Activated CD8-positive, alpha-beta T cell treated with anti-CD3 and anti-CD28 coated beads for 36 hours (primary cell): ENCODE measurements at regions not wholly inside any gene's neighbourhood (a gene's known extent, or its start where the extent isn't known, plus 50 kb on each side); places are given as distances from the start of the nearest gene placed in this dataset.
"Not testable (repeated sequence)": the region's sequence is repeated elsewhere in the genome, so short reads cannot be mapped to it uniquely, and the experiment has no call there.

ENCODE experiments used
- ATAC-seq: fragments of 200-7000 bp; cut with Tn5 transposase; one replicate; pipeline ENCODE4 v1.10.0; 2021; ENCODE audit warnings: mild to moderate bottlenecking, moderate library complexity
- CTCF ChIA-PET: fragments of 350-600 bp; sonication (Branson Sonifier 250); formaldehyde crosslinking; loops from one replicate; lab custom pipeline; 2021; ENCODE audit warnings: antibody characterized with exemption; lab: Charles Lee
- POLR2A ChIA-PET: fragments of 350-600 bp; sonication (Branson Sonifier 250); formaldehyde crosslinking; loops from one replicate; lab custom pipeline; 2021; ENCODE audit warnings: antibody characterized with exemption; lab: Charles Lee
- DNase-seq: peaks from one replicate; pipeline ENCODE4 v3.0.0-alpha.2; 2020
- H3K27ac Mint-ChIP-seq: one replicate; pipeline ENCODE4 v1.8.0; 2021; ENCODE audit warnings: mild to moderate bottlenecking, mixed read lengths
- H3K27me3 Mint-ChIP-seq: one replicate; pipeline ENCODE4 v1.8.0; 2021; ENCODE audit warnings: mixed read lengths
- H3K36me3 Mint-ChIP-seq: one replicate; pipeline ENCODE4 v1.8.0; 2021; ENCODE audit warnings: low read depth, mixed read lengths
- H3K4me1 Mint-ChIP-seq: one replicate; pipeline ENCODE4 v1.8.0; 2021; ENCODE audit warnings: low read depth, mixed read lengths
- H3K4me3 Mint-ChIP-seq: one replicate; pipeline ENCODE4 v1.8.0; 2021; ENCODE audit warnings: mild to moderate bottlenecking, moderate library complexity, mixed read lengths
- H3K9me3 Mint-ChIP-seq: one replicate; pipeline ENCODE4 v1.8.0; 2021; ENCODE audit warnings: mixed read lengths
- intact Hi-C: fragments of 100-400 bp; cut with micrococcal nuclease; formaldehyde crosslinking; loops from one replicate; pipeline ENCODE4 v1.10.0; 2022

DNA sequence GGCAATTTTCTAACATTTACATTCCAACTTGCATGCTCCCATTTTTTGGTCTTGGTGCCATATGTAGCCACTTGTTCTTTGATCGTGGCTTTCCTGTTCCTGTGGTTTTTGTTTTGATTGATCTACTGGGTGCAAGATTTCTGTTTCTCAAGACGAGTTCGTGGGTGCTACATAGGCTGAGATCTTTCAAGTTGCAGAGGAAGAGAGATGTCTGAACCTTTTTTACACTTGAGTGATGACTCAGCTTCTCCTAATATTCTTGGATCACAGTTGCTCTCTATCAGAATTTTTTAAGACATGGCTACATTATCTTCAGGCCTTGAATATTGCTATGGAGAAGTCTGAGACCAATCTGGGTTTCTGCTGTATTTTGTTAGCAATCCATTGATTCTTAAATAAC is 85.1 kb downstream of the SRGAP2 start:
- H3K9me3 Mint-ChIP-seq, H3K4me1 Mint-ChIP-seq, DNase-seq, H3K27me3 Mint-ChIP-seq, H3K27ac Mint-ChIP-seq, H3K36me3 Mint-ChIP-seq, intact Hi-C loops, H3K4me3 Mint-ChIP-seq, CTCF ChIA-PET, POLR2A ChIA-PET: not testable (repeated sequence)
- peak; percentile 80 for ATAC-seq

DNA sequence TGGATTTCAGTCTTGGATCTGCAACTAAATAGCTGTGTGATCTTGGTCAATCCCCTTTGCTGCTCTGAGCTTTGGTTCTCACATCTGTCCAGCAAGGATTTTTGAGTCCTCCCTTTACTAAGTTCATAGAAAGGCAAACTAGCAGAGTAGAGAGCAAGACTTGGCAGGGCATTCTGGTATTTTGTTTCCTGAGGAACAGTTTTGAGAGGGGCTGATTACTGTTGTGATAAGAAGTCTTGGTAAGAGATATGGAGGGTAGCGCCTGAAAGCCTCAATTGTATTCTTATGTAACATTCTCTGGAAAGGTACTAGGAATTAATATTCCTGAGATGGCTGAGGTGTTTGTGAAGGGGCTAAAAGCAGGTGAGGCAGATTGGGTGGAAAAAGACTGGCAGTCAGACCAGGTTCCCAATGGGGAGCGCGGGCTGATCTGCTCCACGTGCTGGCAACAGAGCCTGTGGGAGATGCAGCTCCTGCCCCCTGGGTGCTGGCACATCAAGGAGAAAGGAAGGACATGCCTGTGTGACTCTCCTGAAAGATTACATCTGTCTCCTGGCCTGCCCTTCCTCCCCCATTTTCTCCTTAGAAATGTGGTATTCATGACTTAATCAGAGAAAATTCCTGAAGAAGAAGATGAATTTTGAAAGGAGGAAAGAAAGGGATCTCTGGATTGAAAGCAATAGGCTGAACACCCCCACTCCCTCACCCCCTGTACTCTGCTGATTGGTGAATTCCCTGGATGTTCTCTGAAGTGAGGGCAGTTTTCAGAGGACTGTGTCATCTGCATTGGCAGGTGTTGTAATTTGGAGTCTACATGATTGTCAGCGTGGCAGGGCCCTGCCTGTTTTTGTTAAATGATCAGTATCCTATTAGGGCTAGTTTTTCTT is 94.0 kb downstream of the SRGAP2 start:
- H3K4me3 Mint-ChIP-seq, H3K36me3 Mint-ChIP-seq, CTCF ChIA-PET, DNase-seq, H3K4me1 Mint-ChIP-seq, H3K27ac Mint-ChIP-seq, ATAC-seq, H3K27me3 Mint-ChIP-seq, H3K9me3 Mint-ChIP-seq, intact Hi-C loops, POLR2A ChIA-PET: not testable (repeated sequence)

DNA sequence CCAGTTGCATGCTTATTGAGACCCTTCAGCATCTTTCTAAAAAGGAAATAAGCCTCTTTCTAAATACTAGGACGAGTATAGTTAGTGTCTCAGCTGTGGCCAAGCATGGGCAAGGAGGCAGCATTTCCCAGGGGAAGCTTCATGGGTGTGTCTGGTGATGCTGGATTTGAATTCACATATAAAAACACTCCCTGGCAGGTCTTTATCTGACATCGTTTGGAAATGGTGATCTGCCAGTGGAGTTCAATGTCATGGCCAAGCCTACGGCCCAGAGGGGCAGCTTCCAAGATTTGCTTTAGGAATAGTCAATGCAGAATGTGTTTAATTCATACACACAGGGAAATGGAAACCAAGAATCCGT is 94.7 kb downstream of the SRGAP2 start:
- ATAC-seq, H3K4me3 Mint-ChIP-seq, H3K4me1 Mint-ChIP-seq, H3K27ac Mint-ChIP-seq, CTCF ChIA-PET, H3K36me3 Mint-ChIP-seq, H3K27me3 Mint-ChIP-seq, H3K9me3 Mint-ChIP-seq, intact Hi-C loops, DNase-seq, POLR2A ChIA-PET: not testable (repeated sequence)

DNA sequence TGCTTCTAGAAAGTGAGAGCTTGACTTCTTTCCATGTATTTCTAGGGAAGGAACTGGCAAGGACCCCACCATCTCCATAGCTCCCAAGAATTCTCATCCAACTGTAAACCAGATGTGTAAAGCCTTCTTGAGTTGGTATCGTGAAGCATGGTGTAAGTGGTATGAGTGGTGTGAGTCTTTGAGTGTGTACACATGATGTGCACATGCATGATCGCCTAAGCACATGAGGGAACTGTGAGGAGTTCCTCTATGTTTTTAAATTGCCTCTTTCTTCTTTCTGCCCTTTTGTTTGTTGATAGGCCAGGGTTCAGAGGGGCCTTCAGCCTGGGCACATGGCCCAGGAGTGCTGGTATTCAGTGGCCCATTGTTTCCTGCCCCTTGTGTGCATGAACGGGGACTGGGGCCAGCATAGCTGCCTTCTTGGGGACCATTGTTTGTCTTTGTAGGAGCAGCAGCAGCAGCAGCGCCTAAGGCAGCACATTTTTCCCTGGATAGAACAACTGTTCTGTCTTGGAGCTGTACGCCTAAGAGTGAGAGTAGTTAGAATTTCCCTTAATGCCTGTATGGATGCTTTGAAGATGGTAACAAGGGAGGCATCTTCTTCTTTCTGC is 95.9 kb downstream of the SRGAP2 start:
- CTCF ChIA-PET, H3K36me3 Mint-ChIP-seq, ATAC-seq, H3K9me3 Mint-ChIP-seq, POLR2A ChIA-PET, H3K27me3 Mint-ChIP-seq, H3K27ac Mint-ChIP-seq, DNase-seq, H3K4me3 Mint-ChIP-seq, intact Hi-C loops, H3K4me1 Mint-ChIP-seq: not testable (repeated sequence)

DNA sequence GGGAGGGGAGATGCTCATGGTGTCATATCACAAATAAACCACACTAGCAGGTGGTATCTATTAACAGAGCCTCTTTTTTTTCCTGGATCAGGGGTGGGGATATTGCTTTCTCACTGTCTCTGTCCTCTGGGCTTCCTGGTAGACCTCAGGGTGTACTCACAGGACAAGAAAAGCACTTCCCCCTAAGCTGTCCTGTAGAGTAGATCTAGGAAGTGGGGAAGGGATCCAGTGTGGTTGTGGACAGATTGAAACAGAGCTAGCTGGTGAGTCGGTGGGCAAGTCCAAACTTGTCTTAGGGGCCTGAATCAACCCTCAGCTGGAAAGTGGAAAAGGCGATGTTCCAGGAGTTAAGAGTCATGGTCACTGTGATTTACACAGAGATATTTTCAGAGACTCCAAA is 96.6 kb downstream of the SRGAP2 start:
- intact Hi-C loops, H3K4me3 Mint-ChIP-seq, CTCF ChIA-PET, POLR2A ChIA-PET, DNase-seq, H3K9me3 Mint-ChIP-seq, ATAC-seq, H3K27ac Mint-ChIP-seq, H3K4me1 Mint-ChIP-seq, H3K27me3 Mint-ChIP-seq, H3K36me3 Mint-ChIP-seq: not testable (repeated sequence)

DNA sequence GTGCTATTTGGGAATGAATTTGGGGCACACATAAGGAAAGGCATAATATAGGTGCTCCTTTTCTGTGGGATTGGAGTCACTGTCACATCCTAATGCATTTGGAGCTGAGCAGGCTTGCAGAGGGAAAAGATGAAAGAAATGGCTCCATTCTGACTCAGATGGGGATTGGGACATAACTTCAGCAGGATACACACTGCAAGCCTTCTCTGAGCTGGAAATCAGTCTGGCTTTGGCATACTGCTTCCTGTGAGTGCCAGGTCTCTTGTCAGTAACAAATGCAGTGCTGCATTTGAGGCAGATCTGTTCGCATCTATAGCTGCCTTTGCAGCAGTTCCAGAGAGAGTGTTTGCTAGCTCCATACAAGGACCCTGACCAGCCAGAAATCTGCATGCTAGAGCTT is 98.7 kb downstream of the SRGAP2 start:
- H3K4me3 Mint-ChIP-seq, intact Hi-C loops, H3K4me1 Mint-ChIP-seq: not testable (repeated sequence)

DNA sequence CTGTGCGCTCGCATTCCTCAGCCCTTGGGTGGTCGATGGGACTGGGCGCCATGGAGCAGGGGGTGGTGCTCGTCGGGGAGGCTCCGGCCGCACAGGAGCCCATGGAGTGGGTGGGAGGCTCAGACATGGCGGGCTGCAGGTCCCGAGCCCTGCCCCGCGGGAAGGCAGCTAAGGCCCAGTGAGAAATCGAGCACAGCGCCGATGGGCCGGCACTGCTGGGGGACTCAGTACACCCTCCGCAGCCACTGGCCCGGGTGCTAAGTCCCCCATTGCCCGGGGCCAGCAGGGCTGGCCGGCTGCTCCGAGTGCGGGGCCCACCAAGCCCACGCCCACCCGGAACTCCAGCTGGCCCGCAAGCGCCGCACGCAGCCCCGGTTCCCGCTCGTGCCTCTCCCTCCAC is 104.1 kb downstream of the SRGAP2 start:
- CTCF ChIA-PET, H3K36me3 Mint-ChIP-seq, H3K9me3 Mint-ChIP-seq, H3K4me1 Mint-ChIP-seq, H3K27me3 Mint-ChIP-seq, POLR2A ChIA-PET, intact Hi-C loops, DNase-seq, H3K4me3 Mint-ChIP-seq, H3K27ac Mint-ChIP-seq, ATAC-seq: not testable (repeated sequence)

More for the DNA sequence above, 98.7 kb downstream of the SRGAP2 start:
- H3K27ac Mint-ChIP-seq, DNase-seq, H3K27me3 Mint-ChIP-seq, POLR2A ChIA-PET, H3K9me3 Mint-ChIP-seq, H3K36me3 Mint-ChIP-seq, CTCF ChIA-PET, ATAC-seq: not testable (repeated sequence)

DNA sequence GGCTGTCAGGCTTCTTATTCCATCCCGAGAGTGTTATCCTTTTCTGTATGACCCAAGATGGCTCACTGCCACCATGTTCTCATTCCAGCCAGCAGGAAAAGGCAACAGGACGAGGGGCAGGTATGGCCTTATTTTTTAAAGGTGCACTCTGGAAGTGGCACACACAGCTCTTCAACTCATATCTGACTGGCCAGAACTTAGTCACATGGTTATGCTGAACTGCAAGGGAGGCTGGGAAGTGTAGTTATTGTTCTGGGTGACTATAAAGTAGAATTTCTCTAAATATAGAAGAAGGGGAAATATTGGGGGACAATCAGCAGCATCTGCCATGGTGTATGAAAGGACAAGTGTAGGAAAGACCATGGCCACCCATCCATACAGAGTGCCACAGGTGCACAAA is 107.6 kb downstream of the SRGAP2 start:
- H3K4me3 Mint-ChIP-seq, CTCF ChIA-PET, ATAC-seq: not testable (repeated sequence)

DNA sequence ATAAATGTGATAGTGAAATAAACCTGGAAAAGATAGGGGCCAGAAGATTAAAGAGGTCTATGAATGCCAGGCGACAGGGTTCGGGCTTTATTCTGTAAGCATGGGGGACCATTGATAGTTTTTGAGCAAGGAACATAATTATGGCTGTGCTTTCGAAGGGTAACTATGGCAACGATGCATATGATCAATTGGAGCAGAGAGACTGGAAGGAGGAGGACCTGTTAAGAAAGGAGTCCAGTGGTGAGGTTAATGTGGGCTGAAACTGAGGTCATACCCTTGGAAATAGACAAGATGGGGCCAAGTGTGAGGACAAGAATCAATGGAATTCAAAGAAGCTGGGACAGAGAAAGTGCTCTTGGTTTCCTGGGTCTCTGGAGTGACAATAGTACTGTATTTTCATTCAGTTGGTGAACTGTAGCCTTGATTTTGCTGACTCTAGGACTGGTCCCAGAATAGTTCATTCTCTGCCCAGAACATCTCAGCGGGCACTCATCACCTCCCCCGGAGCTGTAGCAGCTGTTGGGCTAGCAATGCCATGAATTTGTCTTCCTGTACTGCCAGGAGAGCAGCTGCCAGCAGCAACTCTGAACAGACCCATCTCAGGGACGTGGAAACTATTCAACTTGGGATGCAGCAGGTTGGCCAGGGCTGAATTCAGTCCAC is 108.4 kb downstream of the SRGAP2 start:
- DNase-seq, H3K4me1 Mint-ChIP-seq, intact Hi-C loops, H3K27ac Mint-ChIP-seq, ATAC-seq, H3K27me3 Mint-ChIP-seq, POLR2A ChIA-PET, H3K36me3 Mint-ChIP-seq, CTCF ChIA-PET, H3K4me3 Mint-ChIP-seq, H3K9me3 Mint-ChIP-seq: not testable (repeated sequence)

More for the DNA sequence above, 107.6 kb downstream of the SRGAP2 start:
- DNase-seq, H3K27me3 Mint-ChIP-seq, intact Hi-C loops, H3K9me3 Mint-ChIP-seq, POLR2A ChIA-PET, H3K36me3 Mint-ChIP-seq, H3K4me1 Mint-ChIP-seq, H3K27ac Mint-ChIP-seq: not testable (repeated sequence)

DNA sequence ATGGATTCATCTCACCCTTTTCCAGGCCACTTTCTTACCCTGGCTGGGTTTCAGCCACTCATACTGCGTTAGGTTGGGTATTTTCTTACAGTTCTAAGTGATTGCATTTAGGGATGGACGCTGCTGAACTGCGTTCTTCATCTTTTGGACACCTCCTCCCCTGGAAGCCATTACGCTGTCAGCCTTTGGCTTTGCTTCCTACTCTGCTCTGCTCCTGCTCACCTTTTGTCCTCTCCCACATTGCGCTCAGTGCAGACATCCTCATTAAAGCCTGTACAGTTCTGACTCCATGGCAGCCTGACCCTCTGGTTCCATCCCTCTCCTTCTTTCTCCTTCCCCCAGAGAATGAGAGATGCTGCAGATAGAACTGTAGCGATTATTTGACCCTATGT is 108.9 kb downstream of the SRGAP2 start:
- DNase-seq, H3K27me3 Mint-ChIP-seq, H3K9me3 Mint-ChIP-seq, ATAC-seq, intact Hi-C loops, POLR2A ChIA-PET, H3K27ac Mint-ChIP-seq, CTCF ChIA-PET, H3K36me3 Mint-ChIP-seq, H3K4me3 Mint-ChIP-seq, H3K4me1 Mint-ChIP-seq: not testable (repeated sequence)

DNA sequence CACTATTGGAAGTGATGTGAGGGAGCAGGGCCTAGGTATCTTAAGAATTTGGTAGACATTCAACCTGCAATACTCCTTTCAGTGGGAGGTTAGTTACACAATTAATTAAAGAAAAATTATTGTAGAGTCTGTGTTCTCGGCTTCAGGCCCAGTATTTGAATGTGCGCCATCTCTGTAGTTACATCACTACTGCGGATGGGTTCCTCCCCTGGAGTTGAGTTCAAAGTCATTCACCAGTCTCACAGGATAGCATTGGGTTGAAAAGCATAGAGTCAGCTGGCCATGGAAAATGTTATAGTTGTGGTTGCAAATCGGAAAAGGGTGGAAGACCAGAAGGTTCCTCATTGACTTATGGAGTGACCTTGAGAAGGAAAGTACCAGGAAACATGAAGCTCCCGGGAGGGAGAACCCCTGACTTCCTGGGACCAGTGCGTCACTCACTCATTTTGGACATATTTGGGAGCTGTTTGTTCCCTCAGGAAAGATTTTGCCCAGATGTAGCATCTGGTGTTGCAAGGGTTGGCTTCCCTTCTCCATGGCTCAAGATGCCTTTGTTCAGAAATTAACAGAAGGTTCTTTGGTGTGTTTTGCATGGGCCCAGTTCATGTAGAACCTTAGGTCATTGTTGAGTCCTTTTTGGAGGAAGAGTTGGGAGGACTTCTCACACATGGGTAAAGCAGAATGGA is 111.8 kb downstream of the SRGAP2 start:
- ATAC-seq: not testable (repeated sequence)

More for the DNA sequence above, 111.8 kb downstream of the SRGAP2 start:
- H3K9me3 Mint-ChIP-seq, intact Hi-C loops, H3K27ac Mint-ChIP-seq, H3K4me3 Mint-ChIP-seq, CTCF ChIA-PET, H3K36me3 Mint-ChIP-seq, H3K4me1 Mint-ChIP-seq, H3K27me3 Mint-ChIP-seq, DNase-seq, POLR2A ChIA-PET: not testable (repeated sequence)
